ENCODE measurements at regions not wholly inside any gene's neighbourhood (a gene's known extent, or its start where the extent isn't known, plus 50 kb on each side); places are given as distances from the start of the nearest gene placed in this dataset.

DNA sequence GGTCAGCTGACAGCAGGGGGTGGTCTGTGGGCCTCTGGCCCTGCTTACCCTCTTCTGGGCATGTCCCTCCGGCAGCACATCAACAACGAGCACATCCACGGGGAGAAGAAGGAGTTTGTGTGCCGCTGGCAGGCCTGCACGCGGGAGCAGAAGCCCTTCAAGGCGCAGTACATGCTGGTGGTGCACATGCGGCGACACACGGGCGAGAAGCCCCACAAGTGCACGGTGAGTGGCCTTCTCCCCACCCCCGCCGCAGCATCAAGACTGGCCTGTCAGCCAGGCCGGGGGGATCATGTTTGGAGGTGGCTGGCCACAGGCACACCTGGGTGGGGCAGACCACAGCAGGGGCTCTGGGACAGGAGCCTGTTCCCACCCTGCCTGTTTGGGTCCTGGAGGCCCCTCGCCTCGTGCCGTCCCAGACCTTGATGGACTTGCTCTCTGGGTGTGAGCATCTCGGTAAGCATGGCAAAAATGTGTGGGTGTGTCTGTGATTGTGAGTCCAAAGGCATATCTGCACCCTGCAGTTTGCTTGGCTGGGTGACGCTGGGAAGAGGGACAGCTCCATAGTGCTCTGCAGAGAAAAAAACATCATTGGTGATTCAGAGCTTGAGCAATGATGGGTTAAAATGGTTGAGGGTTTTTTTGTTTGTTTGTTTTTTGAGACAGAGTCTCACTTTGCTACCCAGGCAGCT is 242.8 kb downstream of the GLI2 start:
- TF ChIP-seq, protein P1, sequence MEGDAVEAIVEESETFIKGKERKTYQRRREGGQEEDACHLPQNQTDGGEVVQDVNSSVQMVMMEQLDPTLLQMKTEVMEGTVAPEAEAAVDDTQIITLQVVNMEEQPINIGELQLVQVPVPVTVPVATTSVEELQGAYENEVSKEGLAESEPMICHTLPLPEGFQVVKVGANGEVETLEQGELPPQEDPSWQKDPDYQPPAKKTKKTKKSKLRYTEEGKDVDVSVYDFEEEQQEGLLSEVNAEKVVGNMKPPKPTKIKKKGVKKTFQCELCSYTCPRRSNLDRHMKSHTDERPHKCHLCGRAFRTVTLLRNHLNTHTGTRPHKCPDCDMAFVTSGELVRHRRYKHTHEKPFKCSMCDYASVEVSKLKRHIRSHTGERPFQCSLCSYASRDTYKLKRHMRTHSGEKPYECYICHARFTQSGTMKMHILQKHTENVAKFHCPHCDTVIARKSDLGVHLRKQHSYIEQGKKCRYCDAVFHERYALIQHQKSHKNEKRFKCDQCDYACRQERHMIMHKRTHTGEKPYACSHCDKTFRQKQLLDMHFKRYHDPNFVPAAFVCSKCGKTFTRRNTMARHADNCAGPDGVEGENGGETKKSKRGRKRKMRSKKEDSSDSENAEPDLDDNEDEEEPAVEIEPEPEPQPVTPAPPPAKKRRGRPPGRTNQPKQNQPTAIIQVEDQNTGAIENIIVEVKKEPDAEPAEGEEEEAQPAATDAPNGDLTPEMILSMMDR (IDR thresholded peaks at IDR 0.05; ENCODE audit: extremely low read depth, low read depth, low read length), result no peak
- peak; percentile 87 for DNase-seq (ENCODE audit: insufficient read length, low spot score, missing footprints)
- Histone ChIP-seq H4K20me1 (ENCODE audit: insufficient read depth, low read length) (no peaks in the 10 kb centered on the region), H3K4me2 (ENCODE audit: insufficient read depth, low read length) (no peak overlapping the region), H3K4me1 (ENCODE audit: insufficient read depth, low read length) (no peaks in the 10 kb centered on the region), H3K27me3 (ENCODE audit: insufficient read depth, low read length) (no peaks in the 10 kb centered on the region), H3K79me2 (ENCODE audit: insufficient read depth, low read length) (no peaks in the 10 kb centered on the region), H2AFZ (ENCODE audit: low read length) (no peak overlapping the region), H3K4me3 (ENCODE audit: insufficient read depth, low read length) (no peak overlapping the region), H3K36me3 (ENCODE audit: insufficient read depth, low read length) (peaks cover 86% of the 10 kb centered on the region), H3K9me3 (ENCODE audit: low read depth, low read length) (no peaks in the 10 kb centered on the region), H3K27ac (ENCODE audit: low read depth, low read length) (no peak overlapping the region)

DNA sequence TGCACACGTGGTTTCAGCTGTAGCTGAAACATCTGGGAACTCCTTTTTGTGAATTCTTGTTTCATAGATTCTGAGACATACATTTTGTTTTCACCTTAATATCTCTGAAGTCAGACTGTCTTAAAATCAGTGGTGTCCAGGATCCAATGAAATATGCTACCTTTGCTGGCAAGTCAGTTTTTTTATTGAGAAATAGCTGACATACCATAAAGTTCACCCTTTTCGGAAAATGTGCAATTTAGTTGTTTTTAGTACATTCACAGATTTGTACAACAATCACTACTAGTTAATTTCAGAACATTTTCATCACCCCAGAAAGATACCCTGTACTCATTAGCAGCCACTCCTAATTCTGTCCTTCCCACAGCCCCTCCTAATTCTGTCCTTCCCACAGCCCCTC is 243.7 kb downstream of the GLI2 start:
- no peaks in the 10 kb centered on the region for H4K20me1 ChIP-seq (ENCODE audit: insufficient read depth, low read length)
- no peaks in the 10 kb centered on the region for H3K4me1 ChIP-seq (ENCODE audit: insufficient read depth, low read length)
- no peaks in the 10 kb centered on the region for H3K79me2 ChIP-seq (ENCODE audit: insufficient read depth, low read length)
- peak; percentile 41 for DNase-seq (ENCODE audit: insufficient read length, low spot score, missing footprints)
- H3K36me3 ChIP-seq (ENCODE audit: insufficient read depth, low read length), result peaks cover 86% of the 10 kb centered on the region
- no peaks in the 10 kb centered on the region for H3K27me3 ChIP-seq (ENCODE audit: insufficient read depth, low read length)
- H2AFZ ChIP-seq (ENCODE audit: low read length), result no peak overlapping the region
- H3K4me2 ChIP-seq (ENCODE audit: insufficient read depth, low read length), result no peak overlapping the region
- H3K27ac ChIP-seq (ENCODE audit: low read depth, low read length), result no peak overlapping the region
- no peaks in the 10 kb centered on the region for H3K9me3 ChIP-seq (ENCODE audit: low read depth, low read length)
- H3K4me3 ChIP-seq (ENCODE audit: insufficient read depth, low read length), result no peak overlapping the region
- TF ChIP-seq, protein P1 (IDR thresholded peaks at IDR 0.05; ENCODE audit: extremely low read depth, low read depth, low read length), result no peak

DNA sequence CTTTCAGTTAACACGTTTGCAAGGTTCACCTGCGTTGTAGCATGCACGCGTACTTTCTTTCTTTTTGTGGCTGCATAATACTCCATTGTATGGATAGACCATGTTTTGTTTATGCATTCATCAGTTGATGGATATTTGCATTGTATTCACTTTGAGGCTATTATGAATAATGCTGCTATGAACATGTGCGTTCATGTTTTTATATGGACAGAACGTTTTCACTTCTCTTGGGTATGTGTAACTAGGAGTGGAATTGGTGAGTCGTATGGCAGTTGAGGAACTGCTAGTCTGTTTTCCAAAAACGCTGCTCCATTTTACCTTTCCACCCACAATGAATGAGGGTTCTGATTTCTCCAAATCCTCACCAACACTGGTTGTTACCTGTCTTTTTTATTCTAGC is 244.3 kb downstream of the GLI2 start:
- Histone ChIP-seq H3K79me2 (ENCODE audit: insufficient read depth, low read length) (no peaks in the 10 kb centered on the region), H2AFZ (ENCODE audit: low read length) (no peak overlapping the region), H3K4me1 (ENCODE audit: insufficient read depth, low read length) (no peaks in the 10 kb centered on the region), H3K36me3 (ENCODE audit: insufficient read depth, low read length) (peaks cover 84% of the 10 kb centered on the region), H3K27me3 (ENCODE audit: insufficient read depth, low read length) (no peaks in the 10 kb centered on the region), H4K20me1 (ENCODE audit: insufficient read depth, low read length) (no peaks in the 10 kb centered on the region), H3K4me2 (ENCODE audit: insufficient read depth, low read length) (no peak overlapping the region), H3K9me3 (ENCODE audit: low read depth, low read length) (no peaks in the 10 kb centered on the region), H3K27ac (ENCODE audit: low read depth, low read length) (no peak overlapping the region), H3K4me3 (ENCODE audit: insufficient read depth, low read length) (no peak overlapping the region)
- TF ChIP-seq, protein P1 (IDR thresholded peaks at IDR 0.05; ENCODE audit: extremely low read depth, low read depth, low read length), result no peak
- peak; percentile 14 for DNase-seq (ENCODE audit: insufficient read length, low spot score, missing footprints)

DNA sequence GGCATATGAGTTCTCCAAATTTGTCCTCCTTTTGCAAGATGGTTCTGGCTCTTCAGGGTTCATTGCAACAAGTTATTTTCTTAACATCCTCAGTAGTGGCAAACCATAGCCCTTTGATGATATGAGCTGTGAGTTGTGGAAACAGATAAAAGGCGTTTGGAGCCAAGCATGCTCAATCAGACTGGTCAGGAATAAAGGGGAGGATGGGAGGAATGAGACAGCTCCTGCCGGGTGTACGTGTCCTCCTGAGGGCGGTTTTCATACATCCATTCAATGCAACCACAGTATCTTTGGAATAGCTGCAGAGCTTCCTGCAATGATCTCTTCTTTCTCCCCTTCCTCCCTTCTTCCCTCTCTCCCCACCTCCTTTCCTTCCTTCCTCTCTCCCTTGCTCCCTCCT is 245.8 kb downstream of the GLI2 start:
- H3K4me3 ChIP-seq (ENCODE audit: insufficient read depth, low read length), result no peak overlapping the region
- H3K4me2 ChIP-seq (ENCODE audit: insufficient read depth, low read length), result no peak overlapping the region
- no peaks in the 10 kb centered on the region for H3K9me3 ChIP-seq (ENCODE audit: low read depth, low read length)
- H3K4me1 ChIP-seq (ENCODE audit: insufficient read depth, low read length), result no peaks in the 10 kb centered on the region
- H2AFZ ChIP-seq (ENCODE audit: low read length), result no peak overlapping the region
- H3K27me3 ChIP-seq (ENCODE audit: insufficient read depth, low read length), result no peaks in the 10 kb centered on the region
- TF ChIP-seq, protein P1 (IDR thresholded peaks at IDR 0.05; ENCODE audit: extremely low read depth, low read depth, low read length), result no peak
- peaks cover 78% of the 10 kb centered on the region for H3K36me3 ChIP-seq (ENCODE audit: insufficient read depth, low read length)
- no peak overlapping the region for H3K27ac ChIP-seq (ENCODE audit: low read depth, low read length)
- H3K79me2 ChIP-seq (ENCODE audit: insufficient read depth, low read length), result no peaks in the 10 kb centered on the region
- DNase-seq (ENCODE audit: insufficient read length, low spot score, missing footprints), result peak; percentile 70
- no peaks in the 10 kb centered on the region for H4K20me1 ChIP-seq (ENCODE audit: insufficient read depth, low read length)

All from osteoblast (primary cell).